Upper lobe of left lung (tissue), 4 donors: ENCODE measurements at regions not wholly inside any gene's neighbourhood (a gene's known extent, or its start where the extent isn't known, plus 50 kb on each side); places are given as distances from the start of the nearest gene placed in this dataset.

Experiments used
- CTCF ChIP-seq, 6 experiments: fragments of 450-650 bp in 4 of 6; fragments of 200-600 bp in 2 of 6; sonication (generic) in 2 of 6; IDR thresholded peaks; one replicate each; pipeline ENCODE4 v1.5.1; 2016 to 2019; ENCODE audit warnings: antibody characterized with exemption in 6 of 6
- POLR2A ChIP-seq, 4 donors: fragments of 450-650 bp; IDR thresholded peaks; one replicate each; pipeline ENCODE4 v1.5.1; 2016 to 2017; ENCODE audit warnings: antibody characterized with exemption in 4 of 4, mild to moderate bottlenecking in 2 of 4

GRCh38 chr2:193580176-193580950 is 1385.6 kb upstream of the TMEFF2 start:
- no peak for TF ChIP-seq CTCF (IDR thresholded peaks at IDR 0.05)
- TF ChIP-seq POLR2A (IDR thresholded peaks at IDR 0.05): no peak
